ENCODE measurements at regions not wholly inside any gene's neighbourhood (a gene's known extent, or its start where the extent isn't known, plus 50 kb on each side); places are given as distances from the start of the nearest gene placed in this dataset.

DNA sequence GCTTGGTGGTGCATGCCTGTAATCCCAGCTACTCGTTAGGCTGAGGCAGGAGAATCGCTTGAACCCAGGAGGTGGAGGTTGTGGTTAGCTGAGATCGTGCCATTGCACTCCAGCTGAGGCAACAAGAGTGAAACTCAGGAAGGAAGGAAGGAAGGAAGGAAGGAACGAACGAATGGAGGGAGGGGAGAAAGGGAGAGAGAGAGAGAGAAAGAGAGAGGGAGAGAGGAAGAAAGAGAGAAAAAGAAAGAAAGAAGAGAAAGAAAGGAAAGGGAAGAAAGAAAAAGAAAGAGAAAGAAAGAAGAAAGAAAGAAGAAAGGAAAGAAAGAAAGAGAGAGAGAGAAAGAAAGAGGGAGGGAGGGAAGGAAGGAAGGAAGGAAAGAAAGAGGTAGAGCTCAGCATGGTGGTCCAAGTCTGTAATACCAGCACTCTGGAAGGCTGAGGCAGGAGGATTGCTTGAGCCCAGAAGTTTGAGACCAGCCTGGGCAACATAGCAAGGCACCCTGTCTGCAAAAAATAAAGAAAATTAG is 81.9 kb downstream of the P2RY1 start:
- H3K9ac ChIP-seq (ENCODE audit: low read length), result no peak overlapping the region
- RAD21 ChIA-PET (ENCODE audit: low non-redundant PET in 1 of 2, low total read pairs in 2 of 2, uncharacterized antibody in 2 of 2, unreplicated experiment in 2 of 2), result no interaction called here
- no peak for ATAC-seq
- no peaks in the 10 kb centered on the region for H3K9me3 ChIP-seq (ENCODE audit: control insufficient read depth in 1 of 2, insufficient read depth in 1 of 2, low read depth in 1 of 2, low read length in 2 of 2)
- no peak for TF ChIP-seq CEBPB (IDR thresholded peaks at IDR 0.05; ENCODE audit: low read depth)
- TF ChIP-seq, protein P1, sequence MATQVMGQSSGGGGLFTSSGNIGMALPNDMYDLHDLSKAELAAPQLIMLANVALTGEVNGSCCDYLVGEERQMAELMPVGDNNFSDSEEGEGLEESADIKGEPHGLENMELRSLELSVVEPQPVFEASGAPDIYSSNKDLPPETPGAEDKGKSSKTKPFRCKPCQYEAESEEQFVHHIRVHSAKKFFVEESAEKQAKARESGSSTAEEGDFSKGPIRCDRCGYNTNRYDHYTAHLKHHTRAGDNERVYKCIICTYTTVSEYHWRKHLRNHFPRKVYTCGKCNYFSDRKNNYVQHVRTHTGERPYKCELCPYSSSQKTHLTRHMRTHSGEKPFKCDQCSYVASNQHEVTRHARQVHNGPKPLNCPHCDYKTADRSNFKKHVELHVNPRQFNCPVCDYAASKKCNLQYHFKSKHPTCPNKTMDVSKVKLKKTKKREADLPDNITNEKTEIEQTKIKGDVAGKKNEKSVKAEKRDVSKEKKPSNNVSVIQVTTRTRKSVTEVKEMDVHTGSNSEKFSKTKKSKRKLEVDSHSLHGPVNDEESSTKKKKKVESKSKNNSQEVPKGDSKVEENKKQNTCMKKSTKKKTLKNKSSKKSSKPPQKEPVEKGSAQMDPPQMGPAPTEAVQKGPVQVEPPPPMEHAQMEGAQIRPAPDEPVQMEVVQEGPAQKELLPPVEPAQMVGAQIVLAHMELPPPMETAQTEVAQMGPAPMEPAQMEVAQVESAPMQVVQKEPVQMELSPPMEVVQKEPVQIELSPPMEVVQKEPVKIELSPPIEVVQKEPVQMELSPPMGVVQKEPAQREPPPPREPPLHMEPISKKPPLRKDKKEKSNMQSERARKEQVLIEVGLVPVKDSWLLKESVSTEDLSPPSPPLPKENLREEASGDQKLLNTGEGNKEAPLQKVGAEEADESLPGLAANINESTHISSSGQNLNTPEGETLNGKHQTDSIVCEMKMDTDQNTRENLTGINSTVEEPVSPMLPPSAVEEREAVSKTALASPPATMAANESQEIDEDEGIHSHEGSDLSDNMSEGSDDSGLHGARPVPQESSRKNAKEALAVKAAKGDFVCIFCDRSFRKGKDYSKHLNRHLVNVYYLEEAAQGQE (IDR thresholded peaks at IDR 0.05; ENCODE audit: low read depth), result no peak
- TF ChIP-seq FOSL1 (IDR thresholded peaks at IDR 0.05; ENCODE audit: low read depth), result no peak
- no peak for TF ChIP-seq ELF1 (IDR thresholded peaks at IDR 0.05; ENCODE audit: borderline replicate concordance, low read depth)
- TF ChIP-seq YY1 (IDR thresholded peaks at IDR 0.05; ENCODE audit: extremely low read depth, insufficient replicate concordance, low read depth, low read length), result no peak
- no peak for TF ChIP-seq CBX3 (IDR thresholded peaks at IDR 0.05; ENCODE audit: low read depth)
- no peak for TF ChIP-seq POLR2AphosphoS5 (IDR thresholded peaks at IDR 0.05; ENCODE audit: low read depth, low read length)
- TF ChIP-seq TCF7L2 (IDR thresholded peaks at IDR 0.05; ENCODE audit: borderline replicate concordance, extremely low read depth, insufficient read depth, insufficient read length), result no peak
- TF ChIP-seq, protein P2, sequence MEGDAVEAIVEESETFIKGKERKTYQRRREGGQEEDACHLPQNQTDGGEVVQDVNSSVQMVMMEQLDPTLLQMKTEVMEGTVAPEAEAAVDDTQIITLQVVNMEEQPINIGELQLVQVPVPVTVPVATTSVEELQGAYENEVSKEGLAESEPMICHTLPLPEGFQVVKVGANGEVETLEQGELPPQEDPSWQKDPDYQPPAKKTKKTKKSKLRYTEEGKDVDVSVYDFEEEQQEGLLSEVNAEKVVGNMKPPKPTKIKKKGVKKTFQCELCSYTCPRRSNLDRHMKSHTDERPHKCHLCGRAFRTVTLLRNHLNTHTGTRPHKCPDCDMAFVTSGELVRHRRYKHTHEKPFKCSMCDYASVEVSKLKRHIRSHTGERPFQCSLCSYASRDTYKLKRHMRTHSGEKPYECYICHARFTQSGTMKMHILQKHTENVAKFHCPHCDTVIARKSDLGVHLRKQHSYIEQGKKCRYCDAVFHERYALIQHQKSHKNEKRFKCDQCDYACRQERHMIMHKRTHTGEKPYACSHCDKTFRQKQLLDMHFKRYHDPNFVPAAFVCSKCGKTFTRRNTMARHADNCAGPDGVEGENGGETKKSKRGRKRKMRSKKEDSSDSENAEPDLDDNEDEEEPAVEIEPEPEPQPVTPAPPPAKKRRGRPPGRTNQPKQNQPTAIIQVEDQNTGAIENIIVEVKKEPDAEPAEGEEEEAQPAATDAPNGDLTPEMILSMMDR (IDR thresholded peaks at IDR 0.05 in 2 of 3, conservative IDR thresholded peaks at IDR 0.05 in 1 of 3; ENCODE audit: borderline replicate concordance in 1 of 3, insufficient read depth in 1 of 3, low read depth in 2 of 3, low read length in 2 of 3), result no peak
- TF ChIP-seq ZNF274 (IDR thresholded peaks at IDR 0.05; ENCODE audit: low read depth, low read length), result no peak
- no peak for TF ChIP-seq SRF (IDR thresholded peaks at IDR 0.05; ENCODE audit: low read depth)
- TF ChIP-seq SP1 (IDR thresholded peaks at IDR 0.05; ENCODE audit: low read depth), result no peak
- TF ChIP-seq POLR2A (IDR thresholded peaks at IDR 0.05; ENCODE audit: borderline replicate concordance, extremely low read depth, insufficient read depth, insufficient read length), result no peak
- no peak for TF ChIP-seq EGR1 (IDR thresholded peaks at IDR 0.05; ENCODE audit: low read depth)
- TF ChIP-seq JUND (IDR thresholded peaks at IDR 0.05), result no peak
- TF ChIP-seq EZH2 (IDR thresholded peaks at IDR 0.05), result no peak
- H3K4me1 ChIP-seq (ENCODE audit: control insufficient read depth in 1 of 2, insufficient read depth in 2 of 2, low read length in 2 of 2), result peaks cover 0 to 4% of the 10 kb centered on the region in 2 experiments; a peak in 1 of 4 replicates
- POLR2A ChIA-PET, result no interaction called here
- H2AFZ ChIP-seq (ENCODE audit: low read depth, low read length, poor library complexity, severe bottlenecking), result no peak overlapping the region
- H3K27me3 ChIP-seq (ENCODE audit: insufficient read depth, low read length), result no peaks in the 10 kb centered on the region
- H3K79me2 ChIP-seq (ENCODE audit: insufficient read depth, low read length), result no peaks in the 10 kb centered on the region
- H3K36me3 ChIP-seq (ENCODE audit: control insufficient read depth in 1 of 2, insufficient read depth in 2 of 2, low read length in 2 of 2), result no peaks in the 10 kb centered on the region
- H3K4me2 ChIP-seq (ENCODE audit: low read length), result no peak overlapping the region
- H4K20me1 ChIP-seq (ENCODE audit: insufficient read depth), result no peaks in the 10 kb centered on the region
- CTCF ChIA-PET, result no interaction called here
- H3K9me2 ChIP-seq (ENCODE audit: insufficient read depth), result no peaks in the 10 kb centered on the region
- H3K4me3 ChIP-seq (replicated peaks in 1 of 2; ENCODE audit: low read depth in 1 of 2, low read length in 2 of 2), result no peak overlapping the region
- BruUV-seq (replicated peaks), result no TSS peak
- intact Hi-C loops (cut with micrococcal nuclease), result no loop called here
- no peak for DNase-seq (ENCODE audit: low read depth, low spot score)
- H3K27ac ChIP-seq (ENCODE audit: low read depth, low read length), result no peak overlapping the region
